ENCODE measurements at regions not wholly inside any gene's neighbourhood (a gene's known extent, or its start where the extent isn't known, plus 50 kb on each side); places are given as distances from the start of the nearest gene placed in this dataset.

GRCh38 chr7:25321424-25321823 lies 93.1 kb upstream of the NPVF start:
- DNase-seq = no peak
- Histone ChIP-seq H3K27me3 (ENCODE audit: insufficient read depth, low read depth, severe bottlenecking) (no peaks in the 10 kb centered on the region), H3K4me3 (ENCODE audit: low read depth, low read length) (no peak overlapping the region), H3K36me3 (no peaks in the 10 kb centered on the region), H3K9me3 (ENCODE audit: severe bottlenecking) (no peaks in the 10 kb centered on the region), H3K27ac (no peak overlapping the region)
- no peak for TF ChIP-seq CTCF (IDR thresholded peaks at IDR 0.05; ENCODE audit: low read depth, low read length)

- TF ChIP-seq CTCF (IDR thresholded peaks at IDR 0.05; ENCODE audit: low read depth, low read length) = no peak
- H3K36me3 ChIP-seq = no peaks in the 10 kb centered on the region
- H3K9me3 ChIP-seq (ENCODE audit: severe bottlenecking) = no peaks in the 10 kb centered on the region
- no peak overlapping the region for H3K4me3 ChIP-seq (ENCODE audit: low read depth, low read length)
- H3K27ac ChIP-seq = no peak overlapping the region
- no peaks in the 10 kb centered on the region for H3K27me3 ChIP-seq (ENCODE audit: insufficient read depth, low read depth, severe bottlenecking)
- no peak for DNase-seq
These were observed 94.2 kb upstream of the NPVF start for GRCh38 chr7:25322473-25322872.

GRCh38 chr7:25325186-25325757 lies 97.0 kb upstream of the NPVF start:
- no peaks in the 10 kb centered on the region for H3K9me3 ChIP-seq (ENCODE audit: severe bottlenecking)
- H3K27ac ChIP-seq = no peak overlapping the region
- TF ChIP-seq CTCF (IDR thresholded peaks at IDR 0.05; ENCODE audit: low read depth, low read length) = no peak
- no peak for DNase-seq
- H3K4me3 ChIP-seq (ENCODE audit: low read depth, low read length) = no peak overlapping the region
- H3K36me3 ChIP-seq = no peaks in the 10 kb centered on the region
- no peaks in the 10 kb centered on the region for H3K27me3 ChIP-seq (ENCODE audit: insufficient read depth, low read depth, severe bottlenecking)

- H3K4me3 ChIP-seq (ENCODE audit: low read depth, low read length) = no peak overlapping the region
- H3K27ac ChIP-seq = no peak overlapping the region
- TF ChIP-seq CTCF (IDR thresholded peaks at IDR 0.05; ENCODE audit: low read depth, low read length) = no peak
- H3K36me3 ChIP-seq = no peaks in the 10 kb centered on the region
- H3K9me3 ChIP-seq (ENCODE audit: severe bottlenecking) = no peaks in the 10 kb centered on the region
- no peak for DNase-seq
- H3K27me3 ChIP-seq (ENCODE audit: insufficient read depth, low read depth, severe bottlenecking) = no peaks in the 10 kb centered on the region
These were observed 98.3 kb upstream of the NPVF start for GRCh38 chr7:25326501-25327156.

GRCh38 chr7:25329815-25330214 lies 101.5 kb upstream of the NPVF start:
- H3K36me3 ChIP-seq = no peaks in the 10 kb centered on the region
- no peak overlapping the region for H3K27ac ChIP-seq
- no peaks in the 10 kb centered on the region for H3K27me3 ChIP-seq (ENCODE audit: insufficient read depth, low read depth, severe bottlenecking)
- no peak for TF ChIP-seq CTCF (IDR thresholded peaks at IDR 0.05; ENCODE audit: low read depth, low read length)
- H3K9me3 ChIP-seq (ENCODE audit: severe bottlenecking) = no peaks in the 10 kb centered on the region
- DNase-seq = no peak
- no peak overlapping the region for H3K4me3 ChIP-seq (ENCODE audit: low read depth, low read length)

Data from WERI-Rb-1 (cell line).